ENCODE measurements at regions not wholly inside any gene's neighbourhood (a gene's known extent, or its start where the extent isn't known, plus 50 kb on each side); places are given as distances from the start of the nearest gene placed in this dataset.

- TF ChIP-seq CTCF (IDR thresholded peaks at IDR 0.05) (no peak), ZFX (IDR thresholded peaks at IDR 0.05; ENCODE audit: borderline replicate concordance) (no peak)
These were observed 577.8 kb upstream of the PLXNA2 start for GRCh38 chr1:208821939-208822338.
